HG03175 (cell line): ENCODE measurements at regions not wholly inside any gene's neighbourhood (a gene's known extent, or its start where the extent isn't known, plus 50 kb on each side); places are given as distances from the start of the nearest gene placed in this dataset.
"Not testable (repeated sequence)": the region's sequence is repeated elsewhere in the genome, so short reads cannot be mapped to it uniquely, and the experiment has no call there.

Source experiments
- ATAC-seq: cut with Tn5 transposase; IDR thresholded peaks from one replicate; pipeline ENCODE4 v1.9.1; 2021; ENCODE audit warnings: mild to moderate bottlenecking, moderate library complexity; ENCODE audit not compliant: unreplicated experiment

- ATAC-seq, result peak; percentile 68
Measured at GRCh38 chr3:140863580-140864009, 78.0 kb upstream of the SLC25A36 start.

- no peak for ATAC-seq
Measured at GRCh38 chr3:140870351-140870750, 71.3 kb upstream of the SLC25A36 start.

GRCh38 chr3:140871022-140871421, 70.6 kb upstream of the SLC25A36 start:
- ATAC-seq, result no peak

GRCh38 chr3:140872165-140872564, 69.5 kb upstream of the SLC25A36 start:
- ATAC-seq, result not testable (repeated sequence)

GRCh38 chr3:140883428-140884040, 58.1 kb upstream of the SLC25A36 start:
- ATAC-seq, result no peak

- ATAC-seq, result not testable (repeated sequence)
Measured at GRCh38 chr3:140885697-140886096, 55.9 kb upstream of the SLC25A36 start.
